Fibroblast of peridontal ligament (primary cell): ENCODE measurements at regions not wholly inside any gene's neighbourhood (a gene's known extent, or its start where the extent isn't known, plus 50 kb on each side); places are given as distances from the start of the nearest gene placed in this dataset.

Experiments
- DNase-seq: peaks from one replicate; pipeline ENCODE4 v3.0.0-alpha.2; 2010; ENCODE audit errors: extremely low read depth

GRCh38 chr13:22127277-22128164 lies 456.6 kb downstream of the FGF9 start:
- no peak for DNase-seq

GRCh38 chr13:22128441-22129408 lies 457.9 kb downstream of the FGF9 start:
- DNase-seq: no peak

- DNase-seq: no peak
Observed at GRCh38 chr13:22130254-22130653, 459.4 kb downstream of the FGF9 start.

GRCh38 chr13:22134261-22134660 lies 463.4 kb downstream of the FGF9 start:
- DNase-seq: no peak

- no peak for DNase-seq
Observed at GRCh38 chr13:22135446-22135845, 464.6 kb downstream of the FGF9 start.

- no peak for DNase-seq
Observed at GRCh38 chr13:22137361-22138050, 466.6 kb downstream of the FGF9 start.

- no peak for DNase-seq
Observed at GRCh38 chr13:22138947-22139346, 468.1 kb downstream of the FGF9 start.

- DNase-seq: no peak
Observed at GRCh38 chr13:22141716-22142115, 470.8 kb downstream of the FGF9 start.

- DNase-seq: no peak
Observed at GRCh38 chr13:22143671-22144070, 472.8 kb downstream of the FGF9 start.

- no peak for DNase-seq
Observed at GRCh38 chr13:22144806-22145205, 473.9 kb downstream of the FGF9 start.

GRCh38 chr13:22148187-22148586 lies 477.3 kb downstream of the FGF9 start:
- no peak for DNase-seq

- no peak for DNase-seq
Observed at GRCh38 chr13:22152751-22153150, 481.9 kb downstream of the FGF9 start.

GRCh38 chr13:22154041-22154440 lies 483.2 kb downstream of the FGF9 start:
- no peak for DNase-seq

GRCh38 chr13:22161871-22162270 lies 491.0 kb downstream of the FGF9 start:
- DNase-seq: no peak

- no peak for DNase-seq
Observed at GRCh38 chr13:22162889-22163288, 492.0 kb downstream of the FGF9 start.

GRCh38 chr13:22168437-22169190 lies 497.7 kb downstream of the FGF9 start:
- no peak for DNase-seq

GRCh38 chr13:22169473-22169872 lies 498.6 kb downstream of the FGF9 start:
- no peak for DNase-seq

- DNase-seq: no peak
Observed at GRCh38 chr13:22173610-22174009, 502.7 kb downstream of the FGF9 start.

- no peak for DNase-seq
Observed at GRCh38 chr13:22175241-22175640, 504.4 kb downstream of the FGF9 start.

GRCh38 chr13:22175815-22176214 lies 504.9 kb downstream of the FGF9 start:
- DNase-seq: no peak

- DNase-seq: no peak
Observed at GRCh38 chr13:22176968-22177520, 506.2 kb downstream of the FGF9 start.
